ENCODE measurements at regions not wholly inside any gene's neighbourhood (a gene's known extent, or its start where the extent isn't known, plus 50 kb on each side); places are given as distances from the start of the nearest gene placed in this dataset.

- no peak for TF ChIP-seq CTCF (IDR thresholded peaks at IDR 0.05; ENCODE audit: low read depth, low read length)
- H3K4me3 ChIP-seq (ENCODE audit: low read depth, low read length), result no peak overlapping the region
Measured at GRCh38 chr18:62629031-62629430, 86.3 kb upstream of the PHLPP1 start.

DNA sequence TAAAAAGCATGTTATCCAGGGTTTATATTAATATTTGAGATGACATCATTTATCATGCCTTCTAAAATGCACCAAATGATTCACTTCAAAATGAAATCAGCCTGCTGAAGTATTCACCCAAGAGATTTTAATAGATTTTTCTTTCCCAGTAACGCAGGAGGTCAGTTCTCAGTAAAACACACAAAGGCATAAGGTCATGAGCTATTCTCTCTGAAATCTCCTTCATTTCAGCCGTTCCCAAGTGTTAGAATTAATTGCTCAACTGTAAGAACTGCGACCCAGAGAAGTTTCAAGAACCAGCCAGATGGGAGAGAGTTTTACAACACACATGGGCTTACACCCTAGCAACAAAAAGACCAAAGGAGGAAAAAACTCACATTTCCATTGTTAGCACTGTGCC is 84.2 kb upstream of the PHLPP1 start:
- no peak overlapping the region for H3K4me3 ChIP-seq (ENCODE audit: low read depth, low read length)
- TF ChIP-seq CTCF (IDR thresholded peaks at IDR 0.05; ENCODE audit: low read depth, low read length), result no peak

- no peak for TF ChIP-seq CTCF (IDR thresholded peaks at IDR 0.05; ENCODE audit: low read depth, low read length)
- no peak overlapping the region for H3K4me3 ChIP-seq (ENCODE audit: low read depth, low read length)
Measured at GRCh38 chr18:62632788-62633455, 82.4 kb upstream of the PHLPP1 start.

DNA sequence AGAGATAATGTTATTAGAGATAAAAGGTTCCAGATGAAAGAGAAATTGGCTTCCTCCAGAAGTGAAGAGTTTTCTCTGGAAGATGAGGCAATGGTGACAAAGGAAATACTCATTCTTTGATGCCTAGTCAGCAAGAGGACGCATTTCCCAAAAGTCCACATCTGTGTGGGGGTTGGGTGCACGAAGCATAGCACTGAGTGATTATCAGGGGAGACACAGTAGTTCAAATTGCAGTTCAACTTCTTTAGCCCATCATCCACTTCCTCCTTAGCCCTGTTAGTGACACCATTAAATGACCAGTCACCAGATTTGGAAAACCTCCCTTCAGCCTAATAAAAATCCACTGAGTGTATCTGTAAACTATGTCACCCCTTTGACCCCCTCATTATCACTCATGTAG is 80.9 kb upstream of the PHLPP1 start:
- no peak for TF ChIP-seq CTCF (IDR thresholded peaks at IDR 0.05; ENCODE audit: low read depth, low read length)
- H3K4me3 ChIP-seq (ENCODE audit: low read depth, low read length), result no peak overlapping the region

GRCh38 chr18:62634979-62635630 is 80.2 kb upstream of the PHLPP1 start:
- no peak for TF ChIP-seq CTCF (IDR thresholded peaks at IDR 0.05; ENCODE audit: low read depth, low read length)
- no peak overlapping the region for H3K4me3 ChIP-seq (ENCODE audit: low read depth, low read length)

DNA sequence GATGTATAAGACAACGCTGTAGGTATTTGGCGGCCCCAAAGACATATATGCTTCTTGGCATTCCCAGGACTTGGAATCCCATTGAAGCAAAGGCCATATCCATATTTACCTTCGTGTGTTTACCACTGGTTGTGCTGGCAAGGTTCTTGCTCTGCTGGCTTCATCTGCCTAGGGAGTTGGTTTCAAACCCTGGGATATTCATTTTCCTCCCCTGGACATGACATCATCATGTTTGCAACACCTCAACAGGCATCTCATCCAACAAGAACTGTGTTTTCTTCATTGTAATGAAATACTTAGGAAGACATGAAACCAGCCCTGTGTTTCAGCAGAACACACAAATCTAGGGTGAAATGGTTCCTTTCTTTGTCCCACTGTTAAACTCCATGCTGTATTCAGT is 77.9 kb upstream of the PHLPP1 start:
- no peak overlapping the region for H3K4me3 ChIP-seq (ENCODE audit: low read depth, low read length)
- no peak for TF ChIP-seq CTCF (IDR thresholded peaks at IDR 0.05; ENCODE audit: low read depth, low read length)

All from WI38 (cell line).